NCI-H2196 treated with DMSO at 0.1 percent for 48 hours (cell line): ENCODE measurements at regions not wholly inside any gene's neighbourhood (a gene's known extent, or its start where the extent isn't known, plus 50 kb on each side); places are given as distances from the start of the nearest gene placed in this dataset.

Experiments
- DNase-seq: peaks from one replicate; lab custom pipeline; 2025; ENCODE audit not compliant: unreplicated experiment; lab: John Stamatoyannopoulos, UW

GRCh38 chr20:7327810-7328209 lies 560.3 kb downstream of the BMP2 start:
- DNase-seq = no peak

GRCh38 chr20:7330850-7331249 lies 563.4 kb downstream of the BMP2 start:
- no peak for DNase-seq

- no peak for DNase-seq
Observed at GRCh38 chr20:7332169-7332568, 564.7 kb downstream of the BMP2 start.

- no peak for DNase-seq
Observed at GRCh38 chr20:7333841-7334240, 566.4 kb downstream of the BMP2 start.

- DNase-seq = no peak
Observed at GRCh38 chr20:7346026-7346425, 578.5 kb downstream of the BMP2 start.

GRCh38 chr20:7346562-7346961 lies 579.1 kb downstream of the BMP2 start:
- DNase-seq = no peak

- no peak for DNase-seq
Observed at GRCh38 chr20:7347409-7347808, 579.9 kb downstream of the BMP2 start.

GRCh38 chr20:7348253-7348652 lies 580.8 kb downstream of the BMP2 start:
- DNase-seq = no peak

- no peak for DNase-seq
Observed at GRCh38 chr20:7352165-7352564, 584.7 kb downstream of the BMP2 start.

- no peak for DNase-seq
Observed at GRCh38 chr20:7355051-7355450, 585.2 kb downstream of the HAO1 start.

- DNase-seq = no peak
Observed at GRCh38 chr20:7358670-7359069, 581.6 kb downstream of the HAO1 start.

GRCh38 chr20:7359739-7360138 lies 580.5 kb downstream of the HAO1 start:
- DNase-seq = no peak

- DNase-seq = no peak
Observed at GRCh38 chr20:7361321-7361720, 578.9 kb downstream of the HAO1 start.

- no peak for DNase-seq
Observed at GRCh38 chr20:7361931-7362330, 578.3 kb downstream of the HAO1 start.

GRCh38 chr20:7362601-7363000 lies 577.7 kb downstream of the HAO1 start:
- no peak for DNase-seq

- no peak for DNase-seq
Observed at GRCh38 chr20:7366189-7366588, 574.1 kb downstream of the HAO1 start.

- DNase-seq = no peak
Observed at GRCh38 chr20:7371518-7372163, 568.6 kb downstream of the HAO1 start.

GRCh38 chr20:7375905-7376304 lies 564.4 kb downstream of the HAO1 start:
- no peak for DNase-seq

- no peak for DNase-seq
Observed at GRCh38 chr20:7378864-7379605, 561.2 kb downstream of the HAO1 start.

- DNase-seq = no peak
Observed at GRCh38 chr20:7379621-7380220, 560.5 kb downstream of the HAO1 start.

- DNase-seq = no peak
Observed at GRCh38 chr20:7383216-7383615, 557.0 kb downstream of the HAO1 start.

GRCh38 chr20:7387638-7388193 lies 552.5 kb downstream of the HAO1 start:
- no peak for DNase-seq
